DND-41 (cell line): ENCODE measurements at regions not wholly inside any gene's neighbourhood (a gene's known extent, or its start where the extent isn't known, plus 50 kb on each side); places are given as distances from the start of the nearest gene placed in this dataset.

ENCODE experiments used
- CTCF ChIP-seq: IDR thresholded peaks from 2 replicates; pipeline ENCODE4 v1.5.1; 2012; ENCODE audit warnings: borderline replicate concordance, low read length, moderate library complexity, mild to moderate bottlenecking; ENCODE audit not compliant: poor library complexity, severe bottlenecking; ENCODE audit errors: extremely low read depth
- EZH2 ChIP-seq: IDR thresholded peaks from 3 replicates; pipeline ENCODE4 v1.6.1; 2012; ENCODE audit warnings: borderline replicate concordance, low read depth, mild to moderate bottlenecking, moderate library complexity, low read length, inconsistent platforms; ENCODE audit not compliant: severe bottlenecking

- TF ChIP-seq CTCF, result no peak
- TF ChIP-seq EZH2, result no peak
Measured at GRCh38 chr2:125490308-125490707, 1165.7 kb upstream of the GYPC start.
